ENCODE measurements at regions not wholly inside any gene's neighbourhood (a gene's known extent, or its start where the extent isn't known, plus 50 kb on each side); places are given as distances from the start of the nearest gene placed in this dataset.
"Not testable (repeated sequence)": the region's sequence is repeated elsewhere in the genome, so short reads cannot be mapped to it uniquely, and the experiment has no call there.

GRCh38 chr14:38040411-38040810, 167.3 kb upstream of the SSTR1 start:
- Histone ChIP-seq H3K9me3 (ENCODE audit: control insufficient read depth in 2 of 2, low read length in 2 of 2) (no peaks in the 10 kb centered on the region), H3K4me1 (ENCODE audit: control insufficient read depth in 2 of 2, insufficient read depth in 2 of 2, low read length in 2 of 2) (no peaks in the 10 kb centered on the region), H3K36me3 (ENCODE audit: control insufficient read depth in 2 of 2, insufficient read depth in 2 of 2, low read length in 2 of 2) (no peaks in the 10 kb centered on the region), H3K27ac (ENCODE audit: low read depth in 2 of 2, low read length in 2 of 2) (no peak overlapping the region), H3K4me3 (ENCODE audit: low read length in 2 of 2) (no peak overlapping the region), H3K9ac (ENCODE audit: low read depth in 1 of 2, low read length in 2 of 2) (no peak overlapping the region), H3K27me3 (ENCODE audit: control insufficient read depth in 2 of 2, insufficient read depth in 2 of 2, low read length in 2 of 2) (no peaks in the 10 kb centered on the region)

- no peaks in the 10 kb centered on the region for H3K36me3 ChIP-seq (ENCODE audit: control insufficient read depth in 2 of 2, insufficient read depth in 2 of 2, low read length in 2 of 2)
Measured at GRCh38 chr14:38042322-38042721, 165.4 kb upstream of the SSTR1 start.

GRCh38 chr14:38044710-38045109, 163.0 kb upstream of the SSTR1 start:
- H3K27me3 ChIP-seq (ENCODE audit: control insufficient read depth in 2 of 2, insufficient read depth in 2 of 2, low read length in 2 of 2) = no peaks in the 10 kb centered on the region
- H3K4me1 ChIP-seq (ENCODE audit: control insufficient read depth in 2 of 2, insufficient read depth in 2 of 2, low read length in 2 of 2) = no peaks in the 10 kb centered on the region
- H3K9me3 ChIP-seq (ENCODE audit: control insufficient read depth in 2 of 2, low read length in 2 of 2) = no peaks in the 10 kb centered on the region

More at GRCh38 chr14:38042322-38042721, 165.4 kb upstream of the SSTR1 start:
- Histone ChIP-seq H3K4me3 (ENCODE audit: low read length in 2 of 2) (no peak overlapping the region), H3K27me3 (ENCODE audit: control insufficient read depth in 2 of 2, insufficient read depth in 2 of 2, low read length in 2 of 2) (no peaks in the 10 kb centered on the region), H3K9me3 (ENCODE audit: control insufficient read depth in 2 of 2, low read length in 2 of 2) (no peaks in the 10 kb centered on the region), H3K4me1 (ENCODE audit: control insufficient read depth in 2 of 2, insufficient read depth in 2 of 2, low read length in 2 of 2) (no peaks in the 10 kb centered on the region), H3K9ac (ENCODE audit: low read depth in 1 of 2, low read length in 2 of 2) (no peak overlapping the region), H3K27ac (ENCODE audit: low read depth in 2 of 2, low read length in 2 of 2) (no peak overlapping the region)

GRCh38 chr14:38045461-38045860, 162.2 kb upstream of the SSTR1 start:
- Histone ChIP-seq H3K4me3 (ENCODE audit: low read length in 2 of 2) (no peak overlapping the region), H3K4me1 (ENCODE audit: control insufficient read depth in 2 of 2, insufficient read depth in 2 of 2, low read length in 2 of 2) (no peaks in the 10 kb centered on the region), H3K9me3 (ENCODE audit: control insufficient read depth in 2 of 2, low read length in 2 of 2) (no peaks in the 10 kb centered on the region), H3K36me3 (ENCODE audit: control insufficient read depth in 2 of 2, insufficient read depth in 2 of 2, low read length in 2 of 2) (no peaks in the 10 kb centered on the region), H3K27me3 (ENCODE audit: control insufficient read depth in 2 of 2, insufficient read depth in 2 of 2, low read length in 2 of 2) (no peaks in the 10 kb centered on the region), H3K9ac (ENCODE audit: low read depth in 1 of 2, low read length in 2 of 2) (no peak overlapping the region), H3K27ac (ENCODE audit: low read depth in 2 of 2, low read length in 2 of 2) (no peak overlapping the region)

More at GRCh38 chr14:38044710-38045109, 163.0 kb upstream of the SSTR1 start:
- Histone ChIP-seq H3K36me3 (ENCODE audit: control insufficient read depth in 2 of 2, insufficient read depth in 2 of 2, low read length in 2 of 2) (no peaks in the 10 kb centered on the region), H3K9ac (ENCODE audit: low read depth in 1 of 2, low read length in 2 of 2) (no peak overlapping the region), H3K27ac (ENCODE audit: low read depth in 2 of 2, low read length in 2 of 2) (no peak overlapping the region), H3K4me3 (ENCODE audit: low read length in 2 of 2) (no peak overlapping the region)

DNA sequence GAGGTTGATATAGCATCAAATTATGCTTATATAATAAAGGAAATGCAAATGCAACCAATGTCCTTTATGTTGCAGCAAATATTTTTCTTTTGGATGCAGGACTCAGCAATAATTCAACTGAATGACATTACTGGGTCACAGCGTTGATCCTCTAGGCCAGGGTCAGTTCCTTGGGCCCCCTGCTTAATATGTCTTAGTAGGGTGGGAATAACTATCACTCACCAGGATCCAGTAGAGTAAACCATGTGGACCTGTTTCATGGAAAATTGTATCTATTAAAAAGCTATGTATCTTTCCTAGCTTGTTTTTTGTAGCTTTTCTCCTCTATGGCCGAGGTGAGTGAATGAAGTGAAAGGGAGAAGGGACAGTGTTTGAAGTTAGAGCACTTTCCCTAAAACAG, 161.5 kb upstream of the SSTR1 start:
- Histone ChIP-seq H3K36me3 (ENCODE audit: control insufficient read depth in 2 of 2, insufficient read depth in 2 of 2, low read length in 2 of 2) (no peaks in the 10 kb centered on the region), H3K4me3 (ENCODE audit: low read length in 2 of 2) (no peak overlapping the region), H3K4me1 (ENCODE audit: control insufficient read depth in 2 of 2, insufficient read depth in 2 of 2, low read length in 2 of 2) (no peaks in the 10 kb centered on the region), H3K27ac (ENCODE audit: low read depth in 2 of 2, low read length in 2 of 2) (no peak overlapping the region), H3K27me3 (ENCODE audit: control insufficient read depth in 2 of 2, insufficient read depth in 2 of 2, low read length in 2 of 2) (no peaks in the 10 kb centered on the region), H3K9me3 (ENCODE audit: control insufficient read depth in 2 of 2, low read length in 2 of 2) (no peaks in the 10 kb centered on the region), H3K9ac (ENCODE audit: low read depth in 1 of 2, low read length in 2 of 2) (no peak overlapping the region)

DNA sequence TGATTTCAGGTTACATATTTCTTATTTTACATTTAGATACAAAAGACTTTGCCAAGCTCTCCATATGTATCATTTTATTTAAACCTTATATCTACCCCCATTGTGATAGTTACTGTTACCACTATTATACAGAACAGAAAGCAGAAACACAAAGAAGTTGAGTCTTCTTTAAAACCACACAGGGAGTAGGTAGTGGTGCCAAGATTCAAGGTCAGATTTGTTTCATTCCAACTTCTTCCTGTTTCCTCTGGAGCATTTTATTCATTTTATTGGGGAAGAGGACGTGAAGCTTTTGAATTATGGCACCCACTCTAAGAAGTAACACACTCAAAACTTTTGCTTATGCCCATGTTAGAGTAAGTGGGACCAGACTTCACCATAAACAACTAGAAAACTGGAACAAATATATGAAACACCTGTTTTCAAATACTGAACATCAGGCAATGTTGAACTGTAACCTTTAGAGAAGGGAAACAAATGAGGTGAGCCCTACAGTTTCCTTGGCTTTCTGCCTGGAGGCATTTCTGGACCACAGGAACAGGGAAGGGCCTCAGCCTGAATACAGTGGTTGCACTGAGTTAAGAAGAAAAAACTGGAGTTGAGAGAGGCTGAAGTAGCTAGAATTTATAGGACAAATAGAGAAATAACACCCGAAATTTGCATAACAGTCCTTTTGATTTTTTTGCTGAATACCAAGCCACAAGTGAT, 160.4 kb upstream of the SSTR1 start:
- Histone ChIP-seq H3K36me3 (ENCODE audit: control insufficient read depth in 2 of 2, insufficient read depth in 2 of 2, low read length in 2 of 2) (no peaks in the 10 kb centered on the region), H3K9ac (ENCODE audit: low read depth in 1 of 2, low read length in 2 of 2) (no peak overlapping the region), H3K4me1 (ENCODE audit: control insufficient read depth in 2 of 2, insufficient read depth in 2 of 2, low read length in 2 of 2) (no peaks in the 10 kb centered on the region), H3K9me3 (ENCODE audit: control insufficient read depth in 2 of 2, low read length in 2 of 2) (no peaks in the 10 kb centered on the region), H3K27me3 (ENCODE audit: control insufficient read depth in 2 of 2, insufficient read depth in 2 of 2, low read length in 2 of 2) (no peaks in the 10 kb centered on the region), H3K27ac (ENCODE audit: low read depth in 2 of 2, low read length in 2 of 2) (no peak overlapping the region), H3K4me3 (ENCODE audit: low read length in 2 of 2) (no peak overlapping the region)

DNA sequence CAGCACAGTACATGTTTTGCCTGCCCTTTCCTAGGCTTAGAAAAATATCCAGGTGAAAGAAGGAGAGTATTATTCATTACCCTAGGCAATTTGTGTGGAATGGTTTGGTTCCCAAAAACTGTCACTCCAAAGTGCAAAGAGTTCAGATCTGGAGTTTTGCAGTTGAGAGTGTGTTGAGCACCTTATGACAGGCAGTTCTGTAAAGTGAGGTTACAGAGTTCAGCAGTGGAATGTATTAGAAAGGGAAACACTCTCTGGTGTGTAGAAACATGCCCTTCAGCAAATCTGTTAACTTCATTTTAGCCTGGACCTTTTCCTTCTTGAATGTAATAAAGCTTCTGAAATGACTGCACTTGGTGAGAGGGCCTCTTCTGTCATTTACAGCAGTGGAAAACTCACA, 154.0 kb upstream of the SSTR1 start:
- Histone ChIP-seq H3K27ac (ENCODE audit: low read depth in 2 of 2, low read length in 2 of 2) (no peak overlapping the region), H3K36me3 (ENCODE audit: control insufficient read depth in 2 of 2, insufficient read depth in 2 of 2, low read length in 2 of 2) (no peaks in the 10 kb centered on the region), H3K9me3 (ENCODE audit: control insufficient read depth in 2 of 2, low read length in 2 of 2) (no peaks in the 10 kb centered on the region), H3K9ac (ENCODE audit: low read depth in 1 of 2, low read length in 2 of 2) (no peak overlapping the region), H3K4me3 (ENCODE audit: low read length in 2 of 2) (no peak overlapping the region), H3K27me3 (ENCODE audit: control insufficient read depth in 2 of 2, insufficient read depth in 2 of 2, low read length in 2 of 2) (no peaks in the 10 kb centered on the region), H3K4me1 (ENCODE audit: control insufficient read depth in 2 of 2, insufficient read depth in 2 of 2, low read length in 2 of 2) (no peaks in the 10 kb centered on the region)

- H3K4me3 ChIP-seq (ENCODE audit: low read length in 2 of 2) = no peak overlapping the region
- H3K9ac ChIP-seq (ENCODE audit: low read depth in 1 of 2, low read length in 2 of 2) = no peak overlapping the region
Measured at GRCh38 chr14:38056270-38056669, 151.4 kb upstream of the SSTR1 start.

GRCh38 chr14:38062223-38062622, 145.5 kb upstream of the SSTR1 start:
- H3K9ac ChIP-seq (ENCODE audit: low read depth in 1 of 2, low read length in 2 of 2); H3K4me3 ChIP-seq (ENCODE audit: low read length in 2 of 2); H3K27ac ChIP-seq (ENCODE audit: low read depth in 2 of 2, low read length in 2 of 2); H3K36me3 ChIP-seq (ENCODE audit: control insufficient read depth in 2 of 2, insufficient read depth in 2 of 2, low read length in 2 of 2); H3K4me1 ChIP-seq (ENCODE audit: control insufficient read depth in 2 of 2, insufficient read depth in 2 of 2, low read length in 2 of 2); H3K9me3 ChIP-seq (ENCODE audit: control insufficient read depth in 2 of 2, low read length in 2 of 2); H3K27me3 ChIP-seq (ENCODE audit: control insufficient read depth in 2 of 2, insufficient read depth in 2 of 2, low read length in 2 of 2): not testable (repeated sequence)

More at GRCh38 chr14:38056270-38056669, 151.4 kb upstream of the SSTR1 start:
- Histone ChIP-seq H3K9me3 (ENCODE audit: control insufficient read depth in 2 of 2, low read length in 2 of 2) (no peaks in the 10 kb centered on the region), H3K4me1 (ENCODE audit: control insufficient read depth in 2 of 2, insufficient read depth in 2 of 2, low read length in 2 of 2) (no peaks in the 10 kb centered on the region), H3K36me3 (ENCODE audit: control insufficient read depth in 2 of 2, insufficient read depth in 2 of 2, low read length in 2 of 2) (no peaks in the 10 kb centered on the region), H3K27me3 (ENCODE audit: control insufficient read depth in 2 of 2, insufficient read depth in 2 of 2, low read length in 2 of 2) (no peaks in the 10 kb centered on the region), H3K27ac (ENCODE audit: low read depth in 2 of 2, low read length in 2 of 2) (no peak overlapping the region)

DNA sequence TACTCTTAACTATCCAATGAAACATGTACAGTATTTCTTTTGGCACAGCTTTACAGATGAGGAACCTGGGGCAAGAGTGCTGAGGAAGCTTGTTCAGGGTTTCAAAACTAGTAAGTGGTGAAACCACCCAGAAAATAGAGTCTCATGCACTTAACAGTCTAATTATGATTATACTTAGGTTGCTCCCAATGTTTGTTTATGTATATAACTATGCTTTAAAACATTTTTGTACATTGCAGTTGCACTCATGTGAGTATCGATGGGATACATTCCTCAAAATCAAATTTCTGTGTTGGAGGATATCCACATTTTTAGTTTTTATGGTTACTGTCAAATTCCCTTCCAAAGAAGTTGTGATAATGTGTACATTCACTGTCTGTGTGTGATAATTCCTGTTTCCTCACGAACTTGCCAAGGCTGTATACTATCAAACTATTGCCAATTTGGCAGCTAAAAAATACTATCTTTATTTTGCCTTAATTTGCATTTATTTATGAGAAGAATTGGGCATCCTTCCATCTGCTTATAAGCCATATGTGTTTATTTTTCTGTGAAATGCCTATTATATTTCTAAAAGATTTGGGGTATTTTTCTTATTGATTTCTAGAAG, 143.9 kb upstream of the SSTR1 start:
- no peaks in the 10 kb centered on the region for H3K4me1 ChIP-seq (ENCODE audit: control insufficient read depth in 2 of 2, insufficient read depth in 2 of 2, low read length in 2 of 2)
- H3K27ac ChIP-seq (ENCODE audit: low read depth in 2 of 2, low read length in 2 of 2) = no peak overlapping the region
- no peak overlapping the region for H3K9ac ChIP-seq (ENCODE audit: low read depth in 1 of 2, low read length in 2 of 2)
- no peaks in the 10 kb centered on the region for H3K9me3 ChIP-seq (ENCODE audit: control insufficient read depth in 2 of 2, low read length in 2 of 2)
- no peak overlapping the region for H3K4me3 ChIP-seq (ENCODE audit: low read length in 2 of 2)
- H3K27me3 ChIP-seq (ENCODE audit: control insufficient read depth in 2 of 2, insufficient read depth in 2 of 2, low read length in 2 of 2) = no peaks in the 10 kb centered on the region
- no peaks in the 10 kb centered on the region for H3K36me3 ChIP-seq (ENCODE audit: control insufficient read depth in 2 of 2, insufficient read depth in 2 of 2, low read length in 2 of 2)

Measured in mucosa of rectum (tissue), 2 donors.